Fibroblast of lung (primary cell): ENCODE measurements at regions not wholly inside any gene's neighbourhood (a gene's known extent, or its start where the extent isn't known, plus 50 kb on each side); places are given as distances from the start of the nearest gene placed in this dataset.

Source experiments
- DNase-seq, 2 donors: peaks; one replicate each; pipeline versions ENCODE4 v3.0.0 to v3.0.0-alpha.2; 2010; ENCODE audit warnings: low read depth in 2 of 2
- H2AFZ ChIP-seq: 2 replicates; pipeline ENCODE4 v1.5.1; 2012; ENCODE audit warnings: low read length, control low read depth, inconsistent platforms
- H3K27ac ChIP-seq: 2 replicates; pipeline ENCODE4 v1.5.1; 2011; ENCODE audit warnings: low read length, control low read depth; ENCODE audit not compliant: insufficient read depth
- H3K27me3 ChIP-seq: 2 replicates; pipeline ENCODE4 v1.5.1; 2011; ENCODE audit warnings: mild to moderate bottlenecking, low read length; ENCODE audit not compliant: control insufficient read depth, insufficient read depth
- H3K36me3 ChIP-seq: 2 replicates; pipeline ENCODE4 v1.5.1; 2011; ENCODE audit warnings: low read length; ENCODE audit not compliant: control insufficient read depth, insufficient read depth
- H3K4me1 ChIP-seq: 2 replicates; pipeline ENCODE4 v1.5.1; 2011; ENCODE audit warnings: low read length; ENCODE audit not compliant: control insufficient read depth, insufficient read depth; ENCODE audit errors: extremely low read depth
- H3K4me2 ChIP-seq: 2 replicates; pipeline ENCODE4 v1.5.1; 2011; ENCODE audit warnings: low read length, control low read depth; ENCODE audit not compliant: insufficient read depth; ENCODE audit errors: extremely low read depth
- H3K4me3 ChIP-seq, 4 experiments: fragments of 200-600 bp in 1 of 4; sonication (generic) in 1 of 4; replicated peaks in 1 of 4; 2 replicates each; pipeline ENCODE4 v1.5.1; 2011 to 2016; ENCODE audit warnings: low read length in 4 of 4, low read depth in 3 of 4, mild to moderate bottlenecking in 3 of 4, control low read depth in 2 of 4, inconsistent platforms in 1 of 4, mixed read lengths in 1 of 4; ENCODE audit not compliant: insufficient read depth in 1 of 4; ENCODE audit errors: control extremely low read depth in 1 of 4
- H3K79me2 ChIP-seq: 2 replicates; pipeline ENCODE4 v1.5.1; 2012; ENCODE audit warnings: mild to moderate bottlenecking, low read length, inconsistent platforms; ENCODE audit not compliant: control insufficient read depth, insufficient read depth
- H3K9ac ChIP-seq: 2 replicates; pipeline ENCODE4 v1.5.1; 2011; ENCODE audit warnings: mild to moderate bottlenecking, low read length, control low read depth; ENCODE audit not compliant: insufficient read depth
- H3K9me3 ChIP-seq: 2 replicates; pipeline ENCODE4 v1.5.1; 2012; ENCODE audit warnings: low read depth, low read length; ENCODE audit not compliant: control insufficient read depth, insufficient read depth
- H4K20me1 ChIP-seq: 2 replicates; pipeline ENCODE4 v1.5.1; 2011; ENCODE audit warnings: low read length; ENCODE audit not compliant: control insufficient read depth, insufficient read depth; ENCODE audit errors: extremely low read depth
- CTCF ChIP-seq, 2 donors: IDR thresholded peaks in 1 of 2; conservative IDR thresholded peaks in 1 of 2; 1 replicate in 1 of 2; 2 replicates in 1 of 2; pipeline ENCODE4 v1.5.1; 2011 to 2012; ENCODE audit warnings: low read length in 2 of 2, control low read depth in 1 of 2, inconsistent platforms in 1 of 2, low read depth in 1 of 2, mild to moderate bottlenecking in 1 of 2
- EZH2 ChIP-seq: IDR thresholded peaks from 2 replicates; pipeline ENCODE4 v1.5.1; 2012; ENCODE audit warnings: low read length, control low read depth, mild to moderate bottlenecking; ENCODE audit errors: missing control alignments

- no peak overlapping the region for H2AFZ ChIP-seq
- H3K9me3 ChIP-seq, result no peaks in the 10 kb centered on the region
- no peaks in the 10 kb centered on the region for H3K27me3 ChIP-seq
- no peak overlapping the region for H3K9ac ChIP-seq
- H3K79me2 ChIP-seq, result no peaks in the 10 kb centered on the region
- H4K20me1 ChIP-seq, result no peaks in the 10 kb centered on the region
- H3K4me2 ChIP-seq, result no peak overlapping the region
- no peaks in the 10 kb centered on the region for H3K4me1 ChIP-seq
- H3K27ac ChIP-seq, result no peak overlapping the region
- no peaks in the 10 kb centered on the region for H3K36me3 ChIP-seq
- TF ChIP-seq EZH2, result no peak
- no peak for TF ChIP-seq CTCF (conservative IDR thresholded peaks at IDR 0.05 in 1 of 2, IDR thresholded peaks at IDR 0.05 in 1 of 2; ENCODE audit: low read depth in 1 of 2, low read length in 2 of 2)
- no peak overlapping the region for H3K4me3 ChIP-seq
- no peak for DNase-seq
Observed at GRCh38 chr16:23006380-23006779, 142.9 kb downstream of the USP31 start.

GRCh38 chr16:23005951-23006350, 143.3 kb downstream of the USP31 start:
- Histone ChIP-seq H3K27ac (no peak overlapping the region), H2AFZ (no peak overlapping the region)

DNA sequence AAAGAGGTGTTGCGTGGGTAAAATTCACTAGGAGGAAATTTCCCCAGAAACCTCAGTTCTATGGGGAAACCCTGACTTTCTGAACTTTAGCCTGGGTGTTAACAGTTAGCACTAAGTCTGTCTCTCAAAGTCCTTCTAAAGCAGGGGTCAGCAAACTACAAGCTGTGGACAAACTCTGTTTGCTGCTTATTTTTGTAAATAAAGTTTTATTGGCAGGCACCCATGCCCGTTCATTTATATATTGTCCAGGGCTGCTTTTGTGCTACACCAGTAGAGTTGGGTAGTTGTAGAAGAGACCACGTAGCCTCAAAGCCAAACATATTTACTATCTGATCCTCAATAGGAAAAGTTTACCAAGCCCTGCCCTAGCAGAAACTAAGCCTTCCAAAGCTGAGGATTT, 159.7 kb downstream of the USP31 start:
- Histone ChIP-seq H2AFZ (no peak overlapping the region), H3K4me1 (no peaks in the 10 kb centered on the region), H3K36me3 (no peaks in the 10 kb centered on the region), H3K9me3 (no peaks in the 10 kb centered on the region), H4K20me1 (no peaks in the 10 kb centered on the region), H3K9ac (no peak overlapping the region), H3K4me2 (no peak overlapping the region), H3K27me3 (no peaks in the 10 kb centered on the region), H3K4me3 (no peak overlapping the region), H3K27ac (no peak overlapping the region), H3K79me2 (no peaks in the 10 kb centered on the region)
- DNase-seq, result no peak
- no peak for TF ChIP-seq EZH2
- no peak for TF ChIP-seq CTCF (conservative IDR thresholded peaks at IDR 0.05 in 1 of 2, IDR thresholded peaks at IDR 0.05 in 1 of 2; ENCODE audit: low read depth in 1 of 2, low read length in 2 of 2)

More at GRCh38 chr16:23005951-23006350, 143.3 kb downstream of the USP31 start:
- Histone ChIP-seq H3K79me2 (no peaks in the 10 kb centered on the region), H3K9me3 (no peaks in the 10 kb centered on the region), H3K27me3 (no peaks in the 10 kb centered on the region), H3K4me2 (no peak overlapping the region), H3K4me1 (no peaks in the 10 kb centered on the region), H3K4me3 (no peak overlapping the region), H3K9ac (no peak overlapping the region), H4K20me1 (no peaks in the 10 kb centered on the region), H3K36me3 (no peaks in the 10 kb centered on the region)
- no peak for DNase-seq
- TF ChIP-seq CTCF (conservative IDR thresholded peaks at IDR 0.05 in 1 of 2, IDR thresholded peaks at IDR 0.05 in 1 of 2; ENCODE audit: low read depth in 1 of 2, low read length in 2 of 2) (no peak), EZH2 (no peak)
